ENCODE measurements at regions not wholly inside any gene's neighbourhood (a gene's known extent, or its start where the extent isn't known, plus 50 kb on each side); places are given as distances from the start of the nearest gene placed in this dataset.
A peak's percentile ranks its signal among the peaks of the same experiment; 100 is the strongest.

GRCh38 chr11:123253223-123253622 lies 58.2 kb upstream of the CLMP start:
- no peak for DNase-seq

GRCh38 chr11:123251657-123252344 lies 56.8 kb upstream of the CLMP start:
- no peak for DNase-seq

- no peak for DNase-seq
Observed at GRCh38 chr11:123250892-123251656, 56.0 kb upstream of the CLMP start.

- no peak for DNase-seq
Observed at GRCh38 chr11:123249354-123249753, 54.3 kb upstream of the CLMP start.

GRCh38 chr11:123247813-123248379 lies 52.8 kb upstream of the CLMP start:
- no peak for DNase-seq

GRCh38 chr11:123247496-123247799 lies 52.4 kb upstream of the CLMP start:
- no peak for DNase-seq

- peak; percentile 65 for DNase-seq
Observed at GRCh38 chr11:123246749-123247495, 51.9 kb upstream of the CLMP start.

- DNase-seq, result no peak
Observed at GRCh38 chr11:123245567-123245966, 50.5 kb upstream of the CLMP start.
